NCI-H526 (cell line): ENCODE measurements at regions not wholly inside any gene's neighbourhood (a gene's known extent, or its start where the extent isn't known, plus 50 kb on each side); places are given as distances from the start of the nearest gene placed in this dataset.
"Not testable (repeated sequence)": the region's sequence is repeated elsewhere in the genome, so short reads cannot be mapped to it uniquely, and the experiment has no call there.

Experiments used
- DNase-seq, 2 experiments: peaks; one replicate each; lab custom pipeline; 2025; lab: John Stamatoyannopoulos, UW

GRCh38 chr10:108684431-108684830 lies 1238.9 kb downstream of the XPNPEP1 start:
- DNase-seq: no peak

GRCh38 chr10:108673741-108674140 lies 1249.6 kb downstream of the XPNPEP1 start:
- DNase-seq: no peak

DNA sequence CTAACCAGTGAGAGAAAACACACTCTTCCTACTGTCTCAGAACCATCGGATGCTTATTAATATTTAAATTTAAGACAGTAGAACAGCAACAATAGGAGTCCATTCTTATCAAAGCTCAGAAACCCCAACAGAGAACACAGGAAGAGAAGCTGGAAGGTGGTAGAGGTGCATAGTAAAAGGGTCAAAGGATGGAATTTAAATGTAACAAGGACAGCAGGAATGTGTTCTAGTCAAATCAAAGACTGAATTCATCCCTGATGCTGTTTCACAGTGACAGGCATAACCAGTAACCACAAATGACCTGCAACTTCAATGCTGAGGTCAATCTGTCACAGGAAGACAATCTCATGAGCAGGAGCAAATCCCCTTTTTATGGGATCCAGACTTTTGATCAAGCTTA lies 1259.7 kb downstream of the XPNPEP1 start:
- no peak for DNase-seq

- no peak for DNase-seq
Observed at GRCh38 chr10:108662975-108663374, 1260.3 kb downstream of the XPNPEP1 start.

DNA sequence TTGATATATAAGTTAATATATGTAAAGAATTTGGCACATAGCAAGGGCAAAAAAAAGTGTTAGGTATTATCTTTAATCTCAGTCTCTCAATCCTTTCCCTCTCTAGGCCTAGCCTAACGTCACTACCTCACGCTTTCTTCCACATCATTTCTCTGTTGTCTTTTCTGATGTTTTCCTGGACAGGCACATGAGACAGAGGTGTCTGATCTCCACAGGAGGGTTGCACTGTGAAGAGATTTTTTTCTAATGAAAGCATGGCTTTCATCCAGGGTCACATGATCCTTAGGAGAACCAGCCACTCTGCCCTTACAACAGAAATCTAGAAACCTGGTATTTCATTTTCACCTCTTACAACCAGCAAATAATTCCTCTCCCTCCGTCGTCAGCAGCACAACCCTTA lies 1268.3 kb downstream of the XPNPEP1 start:
- DNase-seq: no peak

GRCh38 chr10:108653531-108653930 lies 1269.8 kb downstream of the XPNPEP1 start:
- no peak for DNase-seq

- DNase-seq: no peak
Observed at GRCh38 chr10:108639010-108639409, 1284.3 kb downstream of the XPNPEP1 start.

DNA sequence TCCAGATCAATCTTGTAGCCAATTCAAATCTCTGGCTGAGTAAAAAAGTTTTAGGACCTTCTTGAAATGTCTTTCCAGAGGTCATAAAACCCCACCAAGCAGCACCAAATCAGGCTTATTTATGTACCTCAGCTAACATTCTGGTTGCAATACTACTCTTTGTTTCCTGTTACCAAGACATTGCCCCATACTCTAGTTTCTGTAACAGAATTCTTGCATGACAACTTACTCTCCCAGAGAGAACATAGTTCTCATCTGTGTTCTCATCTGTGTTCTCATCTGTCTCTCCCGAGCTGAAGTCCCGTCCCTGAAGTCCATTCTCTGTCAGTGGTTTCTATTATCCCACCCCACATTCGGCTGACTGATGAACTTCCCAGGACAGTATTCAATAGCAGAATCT lies 1285.1 kb downstream of the XPNPEP1 start:
- no peak for DNase-seq

DNA sequence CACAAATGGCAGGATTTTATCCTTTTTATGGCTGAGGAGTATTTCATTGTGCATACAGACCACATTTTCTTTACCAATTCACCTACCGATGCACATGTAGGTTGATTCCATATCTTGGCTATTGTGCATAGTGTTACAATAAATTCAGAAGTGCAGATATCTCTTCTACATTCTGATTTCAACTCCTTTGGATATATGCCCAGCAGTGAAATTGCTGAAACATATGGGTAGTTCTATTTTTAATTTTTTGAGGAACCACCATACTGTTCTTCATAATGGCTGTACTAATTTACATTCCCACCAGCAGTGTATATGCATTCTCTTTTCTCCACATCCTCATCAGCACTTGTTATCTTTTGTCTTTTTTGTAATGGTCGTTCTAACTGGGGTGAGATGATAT lies 1290.3 kb downstream of the XPNPEP1 start:
- DNase-seq: peak in 1 of 2 experiments; percentile 13

GRCh38 chr10:108632144-108632543 lies 1291.2 kb downstream of the XPNPEP1 start:
- no peak for DNase-seq

DNA sequence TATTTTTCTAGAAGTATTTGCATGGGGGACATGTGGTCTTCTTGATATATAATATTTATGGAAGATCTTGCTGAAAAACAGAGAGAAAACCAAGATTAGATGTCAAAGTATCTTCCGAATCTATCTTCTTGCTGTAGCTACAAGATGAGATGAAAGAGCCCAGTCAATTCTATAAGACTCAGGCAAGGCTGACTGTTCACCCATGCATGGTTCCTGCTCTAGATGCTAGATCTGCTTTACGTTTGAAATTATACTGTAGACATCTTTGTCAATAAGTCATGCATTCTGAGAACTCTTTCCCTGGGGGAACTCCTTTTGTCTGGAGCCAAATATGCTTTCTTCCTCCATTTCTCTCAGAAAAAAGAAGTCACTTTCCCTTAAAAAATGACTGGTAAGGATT lies 1292.0 kb downstream of the XPNPEP1 start:
- DNase-seq: no peak

- DNase-seq: no peak
Observed at GRCh38 chr10:108629834-108630233, 1293.5 kb downstream of the XPNPEP1 start.

DNA sequence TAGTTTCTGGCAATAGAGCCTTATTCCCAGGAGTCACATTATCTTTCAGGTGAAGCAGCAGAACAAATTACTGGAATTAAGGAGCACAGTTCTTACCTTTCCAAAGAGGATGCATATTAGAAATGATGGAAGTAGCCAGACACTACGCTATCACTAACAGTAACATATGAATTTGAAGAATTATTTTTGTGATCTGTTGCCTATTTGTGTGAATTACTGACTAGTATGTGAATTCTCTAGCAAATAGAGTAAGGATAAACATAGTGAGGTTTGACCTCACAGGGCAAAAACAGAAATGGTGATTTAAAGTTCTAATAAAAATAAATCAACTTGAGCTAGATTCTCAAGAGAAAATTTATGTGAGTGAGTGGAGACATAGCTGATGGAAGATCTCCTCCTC lies 1299.3 kb downstream of the XPNPEP1 start:
- no peak for DNase-seq

DNA sequence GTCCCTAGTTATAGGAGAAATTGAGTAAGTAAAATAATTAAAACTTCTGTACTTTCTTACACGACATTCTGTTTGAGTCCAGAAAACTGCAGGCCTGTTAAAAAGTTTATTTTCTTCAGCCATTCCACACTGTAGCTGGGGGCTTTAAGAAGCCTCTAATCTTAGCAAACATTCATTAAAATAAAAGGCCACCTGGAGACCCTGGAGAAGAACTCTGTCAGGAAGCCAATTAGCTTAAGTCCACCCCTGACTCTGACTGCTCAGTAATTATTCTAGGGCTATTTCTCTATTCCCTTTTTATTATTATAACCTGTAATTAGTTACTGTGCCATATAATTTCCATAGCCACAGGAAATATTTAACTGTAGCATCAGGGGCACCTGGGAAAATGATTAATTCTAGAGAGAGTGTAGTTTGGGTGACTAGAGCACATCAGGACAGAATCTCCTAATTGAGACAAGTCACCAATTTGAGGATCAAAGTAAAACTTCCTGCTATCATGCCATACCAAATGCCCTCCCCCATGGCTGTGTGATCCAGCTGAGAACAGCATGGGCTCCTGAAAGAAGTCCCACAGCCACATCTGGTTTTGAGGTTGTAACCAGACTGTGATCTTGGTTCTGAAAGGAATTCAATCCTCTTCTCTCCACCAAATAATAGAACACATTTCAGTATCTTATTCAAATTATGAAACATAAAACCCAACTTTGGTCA lies 1302.3 kb downstream of the XPNPEP1 start:
- no peak for DNase-seq

DNA sequence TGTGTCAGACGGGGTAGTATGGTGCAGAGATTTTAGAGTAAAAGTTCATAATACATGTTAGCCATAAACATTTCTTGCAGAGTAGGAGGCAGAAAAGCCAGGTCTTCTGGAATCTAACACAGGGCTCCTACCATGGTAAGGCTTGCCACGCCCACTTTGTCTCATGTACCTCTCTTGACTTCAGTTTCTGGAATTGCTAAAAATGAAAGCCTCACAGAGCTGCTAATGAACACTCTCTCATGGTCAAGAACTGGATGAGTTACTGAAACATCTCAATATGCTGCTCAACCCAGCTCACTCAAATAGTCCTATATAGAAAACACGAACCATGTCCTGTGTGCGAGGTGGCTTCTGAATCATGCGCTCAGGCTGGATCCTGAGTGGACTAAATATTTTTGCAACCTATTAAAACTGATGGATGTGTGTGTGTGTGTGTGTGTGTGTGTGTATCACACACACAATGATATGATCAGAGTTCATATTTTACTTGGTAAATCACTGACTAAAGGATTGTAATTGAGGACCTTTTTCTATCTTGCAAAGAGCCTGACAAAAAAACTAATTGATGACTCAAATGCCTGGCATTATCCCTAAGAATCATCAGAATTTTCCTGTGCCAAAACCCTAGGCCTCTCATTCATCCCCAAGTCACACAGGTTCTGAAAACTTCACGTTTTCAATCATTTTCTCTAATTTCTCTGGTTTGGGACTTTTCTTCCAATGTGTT lies 1306.6 kb downstream of the XPNPEP1 start:
- DNase-seq: no peak

DNA sequence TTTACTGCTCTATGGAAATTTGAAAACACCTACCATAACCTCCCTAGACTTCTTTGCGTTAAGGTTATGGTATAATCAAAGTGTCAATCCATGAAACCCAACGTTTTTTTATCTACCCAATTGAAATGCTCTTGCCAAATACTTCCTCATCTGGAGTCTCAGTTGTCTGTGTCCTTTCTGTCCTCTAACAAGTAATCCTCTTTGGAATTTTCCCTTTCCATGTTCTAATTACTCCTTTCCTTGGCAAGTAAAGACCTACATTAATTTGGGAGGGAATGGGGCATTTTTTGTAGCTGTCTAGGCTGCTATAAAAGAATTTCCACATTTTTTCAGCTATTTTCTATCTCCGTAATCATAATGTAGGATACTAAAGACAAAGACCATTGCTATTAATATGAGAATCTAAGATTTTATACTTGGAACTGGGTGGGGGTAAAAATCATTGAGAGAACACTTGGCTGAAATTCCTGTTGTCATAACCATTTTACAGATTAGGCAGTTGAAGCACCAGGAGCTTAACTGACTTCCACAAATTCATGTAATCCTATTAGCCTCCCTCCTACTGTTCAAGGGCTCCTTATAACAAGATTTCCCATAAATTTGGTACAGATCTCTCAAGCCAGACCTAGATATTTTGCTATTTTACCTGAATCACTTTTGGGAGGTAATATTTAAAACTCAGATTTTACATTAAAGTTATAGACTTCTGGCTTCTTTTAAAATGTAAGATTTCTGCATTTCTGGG lies 1307.6 kb downstream of the XPNPEP1 start:
- no peak for DNase-seq

GRCh38 chr10:108612485-108612884 lies 1310.8 kb downstream of the XPNPEP1 start:
- DNase-seq: peak; percentile 28 to 63

- DNase-seq: no peak
Observed at GRCh38 chr10:108608860-108609259, 1314.5 kb downstream of the XPNPEP1 start.

DNA sequence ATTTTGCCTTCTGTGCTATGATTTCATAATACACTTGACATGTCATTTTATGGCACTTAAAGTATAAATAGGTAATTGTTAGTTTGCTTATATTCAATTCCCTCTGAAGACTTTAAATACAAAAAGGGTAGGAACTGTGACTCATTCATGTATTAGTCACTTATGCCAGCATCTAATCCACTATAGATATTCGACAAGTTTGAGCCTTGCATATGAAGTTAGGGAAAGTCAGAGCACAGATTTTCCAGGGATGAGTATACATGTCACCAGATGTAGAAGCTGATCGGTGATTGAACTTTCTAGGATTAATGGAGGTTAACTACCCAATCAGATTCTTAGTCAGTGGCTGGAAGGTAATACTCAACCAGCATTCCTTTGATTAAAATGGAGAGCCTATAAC lies 1321.5 kb downstream of the XPNPEP1 start:
- no peak for DNase-seq

DNA sequence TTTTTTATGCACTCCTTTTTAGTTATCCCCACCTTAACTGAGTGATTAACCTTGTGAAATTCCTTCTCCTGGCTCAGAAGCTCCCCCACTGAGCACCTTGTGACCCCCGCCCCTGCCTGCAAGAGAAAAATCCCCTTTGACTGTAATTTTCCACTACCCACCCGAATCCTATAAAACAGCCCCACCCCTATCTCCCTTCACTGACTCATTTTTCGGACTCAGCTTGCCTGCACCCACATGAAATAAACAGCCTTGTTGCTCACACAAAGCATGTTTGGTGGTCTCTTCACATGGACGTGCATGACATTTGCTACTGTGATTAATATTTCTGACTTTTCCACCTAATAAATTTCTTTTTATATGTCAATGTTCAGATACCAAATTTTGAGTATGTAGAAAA lies 1322.8 kb downstream of the XPNPEP1 start:
- DNase-seq: not testable (repeated sequence)

- not testable (repeated sequence) for DNase-seq
Observed at GRCh38 chr10:108599317-108599716, 1324.0 kb downstream of the XPNPEP1 start.

GRCh38 chr10:108598831-108599230 lies 1324.5 kb downstream of the XPNPEP1 start:
- no peak for DNase-seq

GRCh38 chr10:108598320-108598695 lies 1325.0 kb downstream of the XPNPEP1 start:
- DNase-seq: no peak
